DND-41 (cell line): ENCODE measurements at regions not wholly inside any gene's neighbourhood (a gene's known extent, or its start where the extent isn't known, plus 50 kb on each side); places are given as distances from the start of the nearest gene placed in this dataset.

Source experiments
- CTCF ChIP-seq: IDR thresholded peaks from 2 replicates; pipeline ENCODE4 v1.5.1; 2012; ENCODE audit warnings: borderline replicate concordance, low read length, moderate library complexity, mild to moderate bottlenecking; ENCODE audit not compliant: poor library complexity, severe bottlenecking; ENCODE audit errors: extremely low read depth
- EZH2 ChIP-seq: IDR thresholded peaks from 3 replicates; pipeline ENCODE4 v1.6.1; 2012; ENCODE audit warnings: borderline replicate concordance, low read depth, mild to moderate bottlenecking, moderate library complexity, low read length, inconsistent platforms; ENCODE audit not compliant: severe bottlenecking

DNA sequence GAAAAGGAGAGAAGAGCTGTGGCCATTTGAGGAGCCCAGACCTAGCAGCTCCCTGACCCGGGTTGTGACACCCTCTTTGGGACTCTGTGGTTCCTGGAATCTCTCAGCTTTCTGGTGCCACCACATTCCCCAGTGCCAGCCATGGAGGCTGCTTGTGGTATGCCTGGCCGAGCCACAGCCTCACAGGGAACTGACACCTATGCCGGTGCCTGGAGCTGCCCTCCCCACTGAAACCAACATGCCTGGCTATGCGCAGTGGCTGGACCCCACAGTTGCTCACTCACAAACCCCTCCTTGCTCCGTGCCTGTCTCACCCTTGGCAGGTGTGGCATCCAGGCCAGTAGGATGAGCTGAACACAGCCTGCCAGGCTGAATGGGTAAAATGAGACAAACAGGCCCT lies 749.4 kb downstream of the ARAP2 start:
- TF ChIP-seq CTCF: no peak
- no peak for TF ChIP-seq EZH2
